NT2/D1 (cell line): ENCODE measurements at regions not wholly inside any gene's neighbourhood (a gene's known extent, or its start where the extent isn't known, plus 50 kb on each side); places are given as distances from the start of the nearest gene placed in this dataset.

Source experiments
- DNase-seq: peaks from one replicate; pipeline ENCODE4 v3.0.0-alpha.2; 2011; ENCODE audit warnings: low read depth, low spot score
- H3K27me3 ChIP-seq: 2 replicates; pipeline ENCODE4 v1.6.0; 2011; ENCODE audit warnings: mild to moderate bottlenecking; ENCODE audit not compliant: insufficient read length, insufficient read depth
- H3K36me3 ChIP-seq: 2 replicates; pipeline ENCODE4 v1.6.1; 2011; ENCODE audit warnings: mild to moderate bottlenecking, low read length, mixed read lengths; ENCODE audit not compliant: insufficient read depth, insufficient read length
- H3K4me1 ChIP-seq: 2 replicates; pipeline ENCODE4 v1.5.1; 2011; ENCODE audit not compliant: insufficient read depth, insufficient read length
- H3K4me3 ChIP-seq: 2 replicates; pipeline ENCODE4 v1.5.1; 2011; ENCODE audit warnings: low read depth; ENCODE audit not compliant: insufficient read length
- H3K9ac ChIP-seq: 2 replicates; pipeline ENCODE4 v1.6.0; 2011; ENCODE audit warnings: low read depth; ENCODE audit not compliant: insufficient read length
- H3K9me3 ChIP-seq: 2 replicates; pipeline ENCODE4 v1.5.1; 2011; ENCODE audit warnings: mild to moderate bottlenecking, low read length; ENCODE audit not compliant: insufficient read depth
- SUZ12 ChIP-seq: IDR thresholded peaks from 2 replicates; pipeline ENCODE4 v1.6.1; 2011; ENCODE audit not compliant: insufficient read length, insufficient read depth; ENCODE audit errors: extremely low read depth
- YY1 ChIP-seq: IDR thresholded peaks from 2 replicates; pipeline ENCODE4 v1.6.1; 2011; ENCODE audit not compliant: insufficient read length, insufficient read depth
- ZNF274 ChIP-seq: IDR thresholded peaks from 2 replicates; pipeline ENCODE4 v1.6.1; 2011; ENCODE audit warnings: mild to moderate bottlenecking, low read depth, low read length

DNA sequence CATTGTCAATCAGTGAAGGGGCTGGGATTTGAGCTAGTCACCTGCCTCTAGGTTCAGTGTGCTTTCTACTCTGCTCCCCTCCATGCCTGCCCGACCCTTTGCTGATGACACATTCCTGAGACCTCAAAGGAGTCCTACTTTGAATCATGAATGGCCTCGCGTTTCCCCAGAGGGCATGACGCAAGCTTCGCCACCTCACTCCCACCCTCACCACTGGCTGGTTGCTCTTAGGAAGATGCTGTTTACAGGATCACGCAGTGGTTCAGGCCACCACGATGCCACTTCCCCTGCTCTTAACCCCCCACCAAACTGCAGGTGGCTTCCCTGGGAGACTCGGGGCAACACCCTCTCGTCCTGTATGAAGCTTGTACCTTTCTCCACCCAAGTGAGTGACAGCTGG lies 62.9 kb upstream of the B3GAT1 start:
- Histone ChIP-seq H3K27me3 (no peaks in the 10 kb centered on the region), H3K4me3 (no peak overlapping the region), H3K9ac (no peak overlapping the region), H3K4me1 (peaks cover 10% of the 10 kb centered on the region), H3K9me3 (no peaks in the 10 kb centered on the region), H3K36me3 (no peaks in the 10 kb centered on the region)
- DNase-seq: no peak
- TF ChIP-seq ZNF274: no peak
- TF ChIP-seq SUZ12: no peak
- TF ChIP-seq YY1: no peak

DNA sequence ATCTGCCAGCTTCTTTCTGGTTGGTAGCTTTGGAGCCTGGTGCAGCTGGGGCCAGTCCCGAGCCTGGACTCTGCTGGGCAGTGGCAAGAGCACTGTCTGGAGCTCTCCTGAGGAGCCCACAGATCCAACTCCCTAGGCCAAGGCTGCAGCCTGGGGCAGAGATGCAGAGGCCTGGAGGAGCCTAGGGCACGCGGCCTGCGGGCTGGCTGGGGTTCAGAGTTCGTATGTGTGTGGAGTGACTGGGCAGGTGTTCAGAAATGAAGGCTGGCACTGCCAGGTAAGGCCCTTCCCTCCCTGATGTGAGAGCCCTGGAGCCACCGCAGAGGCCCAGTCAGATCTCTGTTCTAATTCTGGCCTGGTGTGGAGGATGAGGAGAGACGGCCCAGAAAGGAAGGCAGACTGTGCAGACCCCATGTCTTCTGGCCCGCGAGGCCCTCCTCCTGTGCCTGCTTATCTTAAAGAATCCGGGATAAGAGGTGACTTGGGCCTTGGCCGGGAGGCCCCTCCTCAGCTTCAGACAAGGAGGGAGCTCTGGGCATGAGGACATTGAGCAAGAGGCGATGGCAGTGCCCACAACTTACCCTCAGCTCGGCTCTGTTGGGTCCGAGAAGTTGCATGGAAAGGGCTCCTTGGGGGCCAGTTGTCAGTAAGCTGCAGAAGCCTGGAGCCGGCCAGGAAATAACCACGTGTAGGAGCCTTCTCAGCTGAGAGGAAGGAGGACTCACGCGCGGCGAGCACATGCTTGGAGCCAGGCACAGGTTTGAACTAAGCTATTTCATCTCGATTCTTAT lies 62.2 kb upstream of the B3GAT1 start:
- TF ChIP-seq ZNF274 (no peak), YY1 (no peak), SUZ12 (no peak)
- peaks cover 8% of the 10 kb centered on the region for H3K4me1 ChIP-seq

GRCh38 chr11:134471716-134472455 lies 59.8 kb upstream of the B3GAT1 start:
- H3K9ac ChIP-seq: no peak overlapping the region
- no peaks in the 10 kb centered on the region for H3K36me3 ChIP-seq
- peaks cover 4% of the 10 kb centered on the region for H3K27me3 ChIP-seq
- no peak overlapping the region for H3K4me3 ChIP-seq
- peaks cover 3% of the 10 kb centered on the region; the same call in 1 of the 2 replicates for H3K9me3 ChIP-seq
- TF ChIP-seq SUZ12: no peak
- no peak for TF ChIP-seq ZNF274
- no peak for TF ChIP-seq YY1
- no peak for DNase-seq
- no peaks in the 10 kb centered on the region for H3K4me1 ChIP-seq

More for the DNA sequence above, 62.2 kb upstream of the B3GAT1 start:
- no peak for DNase-seq
- Histone ChIP-seq H3K9ac (no peak overlapping the region), H3K36me3 (no peaks in the 10 kb centered on the region), H3K27me3 (no peaks in the 10 kb centered on the region), H3K9me3 (peaks cover 3% of the 10 kb centered on the region; the same call in 1 of the 2 replicates), H3K4me3 (no peak overlapping the region)

DNA sequence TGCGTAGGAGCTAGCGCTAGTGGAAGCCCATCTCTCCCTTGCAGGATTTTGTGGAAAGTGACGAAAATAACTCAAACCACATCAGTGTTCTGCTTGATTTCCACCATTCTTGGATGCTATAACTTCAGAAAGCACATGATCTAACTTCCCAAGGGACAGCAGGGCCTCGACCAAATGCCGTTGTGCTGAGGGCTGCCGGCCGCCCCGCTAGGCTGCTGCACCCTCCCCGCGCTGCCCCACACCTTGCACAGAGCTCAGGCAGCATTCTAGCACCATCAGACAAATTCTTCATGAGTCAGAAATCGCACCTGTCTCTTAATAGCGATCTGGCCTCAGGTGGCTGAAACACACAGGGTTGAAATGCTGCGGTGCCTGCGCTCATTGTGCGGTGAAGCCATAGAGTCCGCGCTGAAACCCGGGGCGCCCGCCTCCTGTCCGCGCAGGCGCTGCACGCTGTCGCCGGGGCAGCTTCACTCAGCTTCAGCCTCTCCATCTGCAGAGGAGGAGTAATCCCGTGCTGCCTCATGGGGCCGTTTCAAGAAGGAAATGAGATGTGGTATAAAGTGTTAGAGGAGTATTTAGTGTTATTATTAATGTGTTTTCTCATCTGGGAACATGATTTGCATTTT lies 59.2 kb upstream of the B3GAT1 start:
- Histone ChIP-seq H3K27me3 (peaks cover 4% of the 10 kb centered on the region), H3K9me3 (peaks cover 3% of the 10 kb centered on the region; the same call in 1 of the 2 replicates), H3K4me1 (no peaks in the 10 kb centered on the region), H3K9ac (no peak overlapping the region), H3K36me3 (no peaks in the 10 kb centered on the region), H3K4me3 (no peak overlapping the region)
- TF ChIP-seq SUZ12: no peak
- no peak for TF ChIP-seq ZNF274
- no peak for TF ChIP-seq YY1
- DNase-seq: no peak

- peaks cover 4% of the 10 kb centered on the region for H3K27me3 ChIP-seq
- no peak overlapping the region for H3K9ac ChIP-seq
- no peaks in the 10 kb centered on the region for H3K36me3 ChIP-seq
- no peak overlapping the region for H3K4me3 ChIP-seq
- peaks cover 2% of the 10 kb centered on the region for H3K4me1 ChIP-seq
- no peak for TF ChIP-seq YY1
- no peak for TF ChIP-seq SUZ12
- TF ChIP-seq ZNF274: no peak
- no peak for DNase-seq
- peaks cover 3% of the 10 kb centered on the region; the same call in 1 of the 2 replicates for H3K9me3 ChIP-seq
Measured at GRCh38 chr11:134470238-134470637, 58.2 kb upstream of the B3GAT1 start.

GRCh38 chr11:134469627-134470026 lies 57.6 kb upstream of the B3GAT1 start:
- DNase-seq: no peak
- H3K9ac ChIP-seq: no peak overlapping the region
- H3K4me1 ChIP-seq: peaks cover 2% of the 10 kb centered on the region
- H3K27me3 ChIP-seq: peaks cover 4% of the 10 kb centered on the region
- no peak overlapping the region for H3K4me3 ChIP-seq
- peaks cover 3% of the 10 kb centered on the region; the same call in 1 of the 2 replicates for H3K9me3 ChIP-seq
- TF ChIP-seq SUZ12 (no peak), YY1 (no peak), ZNF274 (no peak)
- no peaks in the 10 kb centered on the region for H3K36me3 ChIP-seq

- no peak overlapping the region for H3K4me3 ChIP-seq
- H3K36me3 ChIP-seq: no peaks in the 10 kb centered on the region
Measured at GRCh38 chr11:134468796-134469195, 56.8 kb upstream of the B3GAT1 start.

More at GRCh38 chr11:134468796-134469195, 56.8 kb upstream of the B3GAT1 start:
- Histone ChIP-seq H3K9me3 (peaks cover 3% of the 10 kb centered on the region; the same call in 1 of the 2 replicates), H3K27me3 (peaks cover 4% of the 10 kb centered on the region), H3K4me1 (peaks cover 2% of the 10 kb centered on the region), H3K9ac (no peak overlapping the region)
- DNase-seq: no peak
- TF ChIP-seq ZNF274 (no peak), YY1 (no peak), SUZ12 (no peak)
